IMR-90 (cell line): ENCODE measurements at regions not wholly inside any gene's neighbourhood (a gene's known extent, or its start where the extent isn't known, plus 50 kb on each side); places are given as distances from the start of the nearest gene placed in this dataset.

Source experiments
- ATAC-seq: fragments of 200-7000 bp; cut with Tn5 transposase; 2 replicates; pipeline ENCODE4 v1.9.1; 2020; ENCODE audit warnings: low read depth, mild to moderate bottlenecking, moderate library complexity
- BruUV-seq: library from RNA; stranded (reverse); fragments of 400-500 nt; replicated peaks from 2 replicates; lab custom pipeline; 2021; lab: Mats Ljungman, UMichigan
- CTCF ChIA-PET: fragments of 300-600 bp; formaldehyde crosslinking; extraction: SDS; loops from one replicate; lab custom pipeline; 2021; ENCODE audit warnings: antibody characterized with exemption; lab: Yijun Ruan, JAX
- POLR2A ChIA-PET: fragments of 300-600 bp; sonication (Branson Sonifier 250); formaldehyde crosslinking; loops from one replicate; lab custom pipeline; 2022; ENCODE audit warnings: antibody characterized with exemption; ENCODE audit not compliant: unreplicated experiment; lab: Charles Lee
- DNase-seq: peaks from one replicate; pipeline ENCODE4 v3.0.0; 2013
- H2AFZ ChIP-seq: replicated peaks from 2 replicates; pipeline ENCODE3; 2013; ENCODE audit warnings: low read length, mild to moderate bottlenecking; ENCODE audit not compliant: poor library complexity
- H2AK5ac ChIP-seq: 2 replicates; pipeline ENCODE4 v1.6.1; 2013; ENCODE audit warnings: low read depth, low read length, inconsistent platforms
- H2AK9ac ChIP-seq: replicated peaks from 2 replicates; pipeline ENCODE3; 2013; ENCODE audit warnings: mild to moderate bottlenecking, low read depth, low read length, moderate library complexity; ENCODE audit not compliant: poor library complexity
- H2BK120ac ChIP-seq: 2 replicates; pipeline ENCODE4 v1.6.1; 2013; ENCODE audit warnings: low read depth, low read length, inconsistent platforms
- H2BK15ac ChIP-seq: 3 replicates; pipeline ENCODE4 v1.6.1; 2013; ENCODE audit warnings: low read depth, low read length, inconsistent platforms
- H2BK20ac ChIP-seq: 2 replicates; pipeline ENCODE4 v1.6.1; 2013; ENCODE audit warnings: low read depth, mild to moderate bottlenecking, inconsistent platforms, low read length, moderate library complexity
- H2BK5ac ChIP-seq: 2 replicates; pipeline ENCODE4 v1.6.1; 2013; ENCODE audit warnings: mild to moderate bottlenecking, low read depth, low read length, inconsistent platforms; ENCODE audit not compliant: poor library complexity, severe bottlenecking
- H3K14ac ChIP-seq: replicated peaks from 2 replicates; pipeline ENCODE4 v1.6.1; 2013; ENCODE audit warnings: low read depth, low read length, inconsistent platforms
- H3K18ac ChIP-seq: 2 replicates; pipeline ENCODE4 v1.6.1; 2013; ENCODE audit warnings: low read depth, low read length, control low read depth
- H3K23ac ChIP-seq: 2 replicates; pipeline ENCODE4 v1.6.1; 2013; ENCODE audit warnings: low read depth, low read length, inconsistent platforms
- H3K27ac ChIP-seq: 2 replicates; pipeline ENCODE4 v1.5.1; 2013; ENCODE audit warnings: mild to moderate bottlenecking, control low read depth, low read length; ENCODE audit not compliant: insufficient read depth
- H3K27me3 ChIP-seq: 2 replicates; pipeline ENCODE4 v1.6.1; 2013; ENCODE audit warnings: low read length; ENCODE audit not compliant: control insufficient read depth, insufficient read depth
- H3K36me3 ChIP-seq: 2 replicates; pipeline ENCODE4 v1.6.1; 2013; ENCODE audit warnings: low read length, mixed read lengths; ENCODE audit not compliant: control insufficient read depth, insufficient read depth
- H3K4ac ChIP-seq: 2 replicates; pipeline ENCODE4 v1.6.1; 2013; ENCODE audit warnings: low read depth, low read length, inconsistent platforms
- H3K4me1 ChIP-seq: 2 replicates; pipeline ENCODE4 v1.6.1; 2013; ENCODE audit warnings: low read length, mixed read lengths; ENCODE audit not compliant: control insufficient read depth, insufficient read depth
- H3K4me2 ChIP-seq: 2 replicates; pipeline ENCODE4 v1.6.1; 2013; ENCODE audit warnings: low read depth, mild to moderate bottlenecking, control low read depth, low read length, moderate library complexity
- H3K4me3 ChIP-seq: 2 replicates; pipeline ENCODE4 v1.5.1; 2013; ENCODE audit warnings: low read depth, mild to moderate bottlenecking, control low read depth, low read length, moderate library complexity; ENCODE audit not compliant: insufficient read depth
- H3K56ac ChIP-seq: 2 replicates; pipeline ENCODE4 v1.6.1; 2013; ENCODE audit warnings: low read length, inconsistent platforms; ENCODE audit not compliant: insufficient read depth; ENCODE audit errors: extremely low read depth
- H3K79me1 ChIP-seq, 2 experiments: 2 replicates each; pipeline ENCODE4 v1.6.1; 2013; ENCODE audit warnings: low read length in 2 of 2, inconsistent platforms in 1 of 2, low read depth in 1 of 2
- H3K9ac ChIP-seq: 2 replicates; pipeline ENCODE4 v1.6.1; 2013; ENCODE audit warnings: low read depth, low read length, control low read depth
- H3K9me1 ChIP-seq: 2 replicates; pipeline ENCODE4 v1.6.1; 2013; ENCODE audit warnings: low read length, inconsistent platforms; ENCODE audit not compliant: insufficient read depth
- H3K9me3 ChIP-seq: 2 replicates; pipeline ENCODE4 v1.6.1; 2013; ENCODE audit warnings: low read length; ENCODE audit not compliant: control insufficient read depth, insufficient read depth
- H4K20me1 ChIP-seq: 2 replicates; pipeline ENCODE4 v1.6.1; 2013; ENCODE audit warnings: low read length, inconsistent platforms; ENCODE audit not compliant: insufficient read depth
- H4K5ac ChIP-seq: 2 replicates; pipeline ENCODE4 v1.6.1; 2013; ENCODE audit warnings: mild to moderate bottlenecking, low read depth, low read length, control low read depth
- H4K8ac ChIP-seq, 2 experiments: 2 replicates each; pipeline ENCODE4 v1.6.1; 2013; ENCODE audit warnings: low read depth in 2 of 2, low read length in 2 of 2, control low read depth in 1 of 2, inconsistent platforms in 1 of 2
- H4K91ac ChIP-seq: 2 replicates; pipeline ENCODE4 v1.6.1; 2013; ENCODE audit warnings: low read depth, low read length, inconsistent platforms; ENCODE audit not compliant: insufficient read depth
- RFX5 ChIP-seq: IDR thresholded peaks from 2 replicates; pipeline ENCODE4 v1.8.0; 2012; ENCODE audit warnings: low read depth, mild to moderate bottlenecking, low read length, moderate library complexity
- WGBS, 2 experiments: methylation state at CpG; one replicate each; pipeline versions ENCODE4 v1.1.5 to v1.1.7; 2013; ENCODE audit warnings: missing lambda C conversion rate in 2 of 2; ENCODE audit not compliant: insufficient read length in 1 of 2; ENCODE audit errors: extremely low coverage in 2 of 2; 5-methylcytosine and 5-hydroxymethylcytosine counted together
- dilution Hi-C: fragments of 300-500 bp; cut with HindIII; formaldehyde crosslinking; loops from one replicate; pipeline ENCODE4 v1.14.3; 2018; ENCODE audit warnings: low sequenced_read_pairs; ENCODE audit not compliant: unreplicated experiment
- in situ Hi-C: fragments of 300-500 bp; cut with MboI; formaldehyde crosslinking; loops from 3 replicates; pipeline ENCODE4 v1.14.3; 2019; ENCODE audit warnings: low sequenced_read_pairs, inconsistent platforms, mixed read lengths
- intact Hi-C: fragments of 100-400 bp; cut with micrococcal nuclease; formaldehyde crosslinking; loops from 2 replicates; pipeline ENCODE4 v1.10.0; 2022

GRCh38 chr13:44098559-44098958, 218.9 kb downstream of the LACC1 start:
- intact Hi-C loops = loop anchor here (10.0 kb wide), 1 partner anchor 66 kb away; no protein-coding TSS in a partner anchor
- no TSS peak for BruUV-seq
- no peak overlapping the region for H2AFZ ChIP-seq

More at GRCh38 chr13:44098559-44098958, 218.9 kb downstream of the LACC1 start:
- H2BK15ac ChIP-seq = no peak overlapping the region
- no peak overlapping the region for H3K4me3 ChIP-seq
- H3K27me3 ChIP-seq = no peaks in the 10 kb centered on the region
- CTCF ChIA-PET = no interaction called here
- TF ChIP-seq RFX5 = no peak
- H2AK5ac ChIP-seq = no peak overlapping the region
- H4K20me1 ChIP-seq = no peaks in the 10 kb centered on the region
- no peak overlapping the region for H3K27ac ChIP-seq
- H3K4ac ChIP-seq = no peak overlapping the region
- no peak overlapping the region for H2AK9ac ChIP-seq
- in situ Hi-C loops (no loop called here), dilution Hi-C loops (no loop called here)
- no peak overlapping the region for H3K56ac ChIP-seq
- POLR2A ChIA-PET = no interaction called here
- H3K4me2 ChIP-seq = no peak overlapping the region
- no peak overlapping the region for H3K9ac ChIP-seq
- H4K91ac ChIP-seq = no peak overlapping the region
- H3K9me1 ChIP-seq = no peaks in the 10 kb centered on the region
- no peaks in the 10 kb centered on the region for H3K36me3 ChIP-seq
- peaks cover 4% of the 10 kb centered on the region; the same call in 1 of the 2 replicates for H3K9me3 ChIP-seq
- no peak overlapping the region for H3K14ac ChIP-seq
- H2BK120ac ChIP-seq = no peak overlapping the region
- H3K23ac ChIP-seq = no peak overlapping the region
- H4K5ac ChIP-seq = no peak overlapping the region
- WGBS, 2 experiments = no CpG with 5 or more reads among the region's 2 CpGs
- H3K79me1 ChIP-seq = no peaks in the 10 kb centered on the region
- no peak overlapping the region for H3K18ac ChIP-seq
- no peak overlapping the region for H2BK20ac ChIP-seq
- no peaks in the 10 kb centered on the region for H3K4me1 ChIP-seq
- no peak overlapping the region for H4K8ac ChIP-seq
- no peak for DNase-seq
- H2BK5ac ChIP-seq = no peak overlapping the region
- no peak for ATAC-seq
